Glomerular visceral epithelial cell (primary cell): ENCODE measurements at regions not wholly inside any gene's neighbourhood (a gene's known extent, or its start where the extent isn't known, plus 50 kb on each side); places are given as distances from the start of the nearest gene placed in this dataset.

Experiments used
- DNase-seq: peaks from one replicate; pipeline ENCODE4 v3.0.0-alpha.2; 2016; ENCODE audit errors: extremely low spot score

DNA sequence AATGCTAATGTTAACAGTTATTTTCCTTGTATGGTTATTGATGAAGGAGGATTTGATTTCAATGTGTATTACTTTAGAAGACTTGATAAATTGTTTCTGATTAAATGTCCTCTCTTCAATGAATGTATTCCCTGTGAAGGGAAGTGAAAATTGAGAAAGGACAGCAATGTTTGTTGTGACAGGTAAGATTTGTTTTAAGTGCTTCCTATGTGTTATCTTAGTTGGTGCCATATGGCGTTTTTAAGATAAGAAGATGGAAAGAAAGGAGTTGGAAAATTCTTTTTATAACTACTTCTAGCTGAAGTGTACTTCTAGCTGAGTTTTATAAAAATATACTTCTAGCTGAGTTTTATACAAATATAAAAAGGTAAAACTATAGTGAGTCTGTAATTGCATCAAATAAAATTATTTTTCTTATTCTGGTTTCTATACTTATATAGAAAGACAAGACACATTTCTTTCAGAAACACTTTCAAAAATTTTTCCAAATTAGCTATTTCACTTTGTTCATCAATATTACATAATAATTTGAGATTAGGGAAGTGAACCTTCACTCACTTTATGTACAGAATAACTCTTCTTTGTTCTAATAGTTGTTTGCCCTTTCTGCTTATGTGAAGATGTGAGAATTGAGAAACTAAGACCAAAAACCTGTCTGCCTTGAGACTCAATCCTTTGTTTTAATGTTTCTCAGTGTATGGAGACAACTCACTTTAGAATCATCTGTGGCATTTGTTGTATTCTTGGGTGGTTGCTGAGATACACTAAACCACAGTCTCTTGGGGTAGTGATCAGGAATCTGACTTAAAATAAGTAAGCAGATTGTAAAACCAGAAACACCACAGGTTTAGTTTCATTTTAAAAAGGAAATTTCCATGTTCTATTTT, 382.9 kb upstream of the B3GALT2 start:
- peak; percentile 73 for DNase-seq

DNA sequence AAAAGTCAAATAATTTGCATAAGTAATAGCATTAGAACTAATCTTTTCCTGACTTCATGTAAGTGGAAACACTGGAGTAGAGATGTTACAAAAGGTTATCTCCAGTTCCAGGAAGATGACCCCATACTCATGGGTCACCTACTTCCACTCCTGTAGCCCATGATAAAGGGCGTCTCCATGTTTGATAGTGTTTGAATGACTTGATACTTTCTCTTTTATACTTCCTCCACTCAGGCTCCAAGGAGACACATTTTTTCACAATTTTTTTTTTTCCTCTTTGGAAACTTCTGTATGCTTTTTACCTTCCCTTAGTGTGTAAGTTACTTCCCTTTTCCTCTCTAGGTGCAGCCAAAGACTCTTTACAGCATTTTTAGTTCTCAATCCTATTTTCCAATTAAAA, 382.1 kb upstream of the B3GALT2 start:
- no peak for DNase-seq

- DNase-seq = no peak
Observed at GRCh38 chr1:193567937-193568336, 381.5 kb upstream of the B3GALT2 start.

DNA sequence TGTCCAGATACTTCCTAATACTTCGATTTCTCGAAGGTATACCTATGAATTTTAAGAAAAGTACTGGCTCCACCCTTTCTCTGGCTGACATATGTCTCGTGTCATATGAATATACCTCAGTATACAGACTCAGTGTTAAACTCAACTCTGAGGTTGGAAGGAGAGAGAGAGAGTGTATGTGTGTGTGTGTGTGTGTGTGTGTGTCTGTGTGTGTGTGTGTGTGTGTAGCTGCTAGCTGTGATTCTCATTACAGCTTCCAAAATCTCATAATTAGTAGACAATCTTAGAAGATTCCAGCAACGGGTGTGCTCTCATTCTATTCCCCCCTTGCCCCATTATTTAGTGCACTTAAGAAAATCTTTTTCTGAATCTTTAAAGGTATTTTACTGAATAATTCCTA, 380.3 kb upstream of the B3GALT2 start:
- DNase-seq = no peak

- DNase-seq = no peak
Observed at GRCh38 chr1:193565971-193566577, 379.7 kb upstream of the B3GALT2 start.

- DNase-seq = no peak
Observed at GRCh38 chr1:193562121-193562520, 375.7 kb upstream of the B3GALT2 start.

DNA sequence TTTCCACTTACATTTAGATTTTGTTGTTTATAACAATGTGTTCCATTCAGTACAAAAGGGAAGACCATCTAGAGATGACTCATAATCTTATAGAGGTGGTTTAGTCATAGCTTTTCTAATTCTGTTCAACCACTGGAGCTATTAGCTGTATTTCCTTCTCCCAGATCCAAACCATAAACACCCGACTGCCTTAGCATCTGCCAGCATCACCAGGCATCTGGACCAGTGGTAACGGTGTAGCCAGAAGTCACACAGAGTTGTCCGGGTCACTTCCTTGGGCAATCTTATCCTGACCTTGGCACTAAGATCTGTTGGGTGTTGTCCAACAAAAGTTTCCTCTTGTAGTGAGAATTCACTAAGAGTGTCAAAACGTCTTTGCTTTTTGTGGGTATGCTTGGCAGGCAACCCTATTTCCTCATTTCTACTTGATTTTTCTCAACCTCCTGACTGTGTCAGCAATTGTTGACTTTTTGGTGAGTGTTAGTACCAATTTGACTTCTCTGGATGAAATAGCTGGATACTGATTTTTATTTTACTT, 372.1 kb upstream of the B3GALT2 start:
- DNase-seq = peak; percentile 82

GRCh38 chr1:193555662-193556441, 369.4 kb upstream of the B3GALT2 start:
- DNase-seq = no peak

- DNase-seq = no peak
Observed at GRCh38 chr1:193553564-193553963, 367.2 kb upstream of the B3GALT2 start.

DNA sequence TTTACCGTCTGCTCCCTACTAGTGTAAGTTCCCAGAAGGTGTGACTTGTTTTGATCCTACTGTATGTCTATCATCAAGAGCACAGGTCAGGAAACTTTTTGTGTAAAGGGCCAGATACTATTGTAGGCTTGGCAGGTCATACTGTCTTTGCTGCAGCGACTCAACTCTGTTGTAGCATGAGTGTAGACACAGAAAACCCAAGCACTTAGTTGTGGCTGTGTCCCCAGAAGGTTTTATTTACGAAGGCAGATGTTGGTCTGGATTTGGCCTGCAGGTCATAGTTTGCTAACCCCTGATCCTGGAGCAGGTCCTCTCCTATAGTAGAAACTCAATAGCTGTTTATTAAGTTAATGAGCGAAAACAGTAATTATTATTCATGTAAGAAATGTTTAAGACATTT, 365.9 kb upstream of the B3GALT2 start:
- no peak for DNase-seq

DNA sequence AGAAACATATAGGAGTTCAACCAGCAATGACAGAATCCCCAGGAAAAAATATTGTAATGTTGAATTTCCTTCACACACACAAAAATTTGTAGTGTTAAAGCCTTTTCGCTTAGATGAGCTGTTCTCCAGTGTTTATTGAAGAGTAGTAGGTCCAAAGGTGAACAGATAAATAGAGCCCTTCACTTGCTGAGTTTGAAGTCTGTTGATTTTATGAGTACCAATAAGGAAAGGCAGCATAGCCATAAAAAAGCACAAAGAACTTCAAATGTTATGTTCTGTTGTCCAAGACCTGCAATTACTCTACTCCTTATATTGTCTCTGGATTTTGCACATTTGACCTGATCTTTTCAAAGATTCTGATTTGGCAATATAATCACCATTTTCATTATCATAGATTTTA, 362.7 kb upstream of the B3GALT2 start:
- DNase-seq = no peak

GRCh38 chr1:193545171-193545570, 358.8 kb upstream of the B3GALT2 start:
- DNase-seq = no peak

DNA sequence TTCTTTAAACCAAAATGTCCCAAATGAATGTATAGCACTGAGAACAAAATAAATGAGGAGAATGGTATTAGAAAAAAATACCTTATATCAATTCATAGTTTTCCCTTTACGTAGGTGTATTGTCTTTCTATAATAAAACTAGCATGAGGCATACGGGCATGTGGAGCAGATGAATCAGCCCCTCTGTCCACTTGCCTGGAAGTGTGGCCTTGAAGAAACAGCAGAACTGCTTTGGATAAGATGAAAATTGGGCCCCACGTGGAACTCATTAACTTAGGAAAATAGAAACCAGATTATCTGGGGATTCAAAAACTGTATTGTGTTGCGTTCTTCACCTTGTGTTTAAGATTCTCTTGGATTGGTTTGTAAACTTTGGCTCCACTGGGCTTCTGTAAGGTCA, 356.8 kb upstream of the B3GALT2 start:
- no peak for DNase-seq

GRCh38 chr1:193542690-193543089, 356.3 kb upstream of the B3GALT2 start:
- DNase-seq = no peak

- DNase-seq = no peak
Observed at GRCh38 chr1:193540511-193540910, 354.1 kb upstream of the B3GALT2 start.

- DNase-seq = no peak
Observed at GRCh38 chr1:193539731-193540459, 353.5 kb upstream of the B3GALT2 start.

DNA sequence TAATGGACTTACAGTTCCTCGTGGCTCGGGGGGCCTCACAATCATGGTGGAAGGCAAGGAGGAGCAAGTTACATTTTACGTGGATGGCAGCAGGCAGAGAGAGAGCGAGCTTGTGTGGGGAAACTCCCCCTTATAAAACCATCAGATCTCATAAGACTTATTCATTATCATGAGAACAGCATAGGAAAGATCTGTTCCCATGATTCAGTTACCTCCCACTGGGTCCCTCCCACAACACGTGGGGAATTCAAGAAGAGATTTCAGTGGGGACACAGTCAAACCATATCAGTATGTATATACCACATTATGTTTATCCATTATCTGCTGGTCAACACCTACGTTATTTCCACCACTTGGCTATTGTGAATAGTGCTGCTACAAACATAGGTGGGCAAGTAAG, 352.3 kb upstream of the B3GALT2 start:
- DNase-seq = no peak

GRCh38 chr1:193538003-193538354, 351.6 kb upstream of the B3GALT2 start:
- DNase-seq = no peak

DNA sequence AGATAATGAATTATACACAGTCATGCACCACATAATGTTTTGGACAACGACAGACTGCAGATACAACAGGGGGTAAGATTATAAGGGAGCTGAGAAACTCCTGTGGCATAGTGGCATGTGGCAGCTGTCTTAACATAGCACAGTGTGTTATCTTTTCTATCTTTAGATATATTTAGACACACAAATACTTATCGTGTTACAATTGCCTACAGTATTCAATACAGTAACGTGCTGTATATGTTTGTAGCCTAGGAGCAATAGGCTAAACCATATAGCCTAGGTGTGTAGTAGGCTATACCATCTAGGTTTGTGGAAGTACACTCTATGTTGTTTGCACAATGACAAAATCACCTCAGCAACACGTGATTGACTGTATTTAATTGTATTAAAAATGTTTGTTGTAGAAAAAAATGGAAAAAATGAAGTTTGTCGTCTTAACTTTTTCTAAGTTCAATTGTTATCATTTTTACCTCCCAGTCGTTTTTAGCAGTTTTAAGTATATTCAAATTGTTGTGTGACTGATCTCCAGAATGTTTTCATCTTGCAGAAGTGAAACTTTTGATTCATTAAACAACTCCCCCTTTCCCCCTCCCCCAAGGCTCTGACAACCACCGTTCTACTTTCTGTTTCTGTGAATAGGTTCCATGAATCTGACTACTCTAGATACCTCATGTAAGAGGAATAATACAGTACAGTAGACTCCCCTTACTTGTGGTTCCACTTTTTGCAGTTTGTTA, 351.0 kb upstream of the B3GALT2 start:
- no peak for DNase-seq

DNA sequence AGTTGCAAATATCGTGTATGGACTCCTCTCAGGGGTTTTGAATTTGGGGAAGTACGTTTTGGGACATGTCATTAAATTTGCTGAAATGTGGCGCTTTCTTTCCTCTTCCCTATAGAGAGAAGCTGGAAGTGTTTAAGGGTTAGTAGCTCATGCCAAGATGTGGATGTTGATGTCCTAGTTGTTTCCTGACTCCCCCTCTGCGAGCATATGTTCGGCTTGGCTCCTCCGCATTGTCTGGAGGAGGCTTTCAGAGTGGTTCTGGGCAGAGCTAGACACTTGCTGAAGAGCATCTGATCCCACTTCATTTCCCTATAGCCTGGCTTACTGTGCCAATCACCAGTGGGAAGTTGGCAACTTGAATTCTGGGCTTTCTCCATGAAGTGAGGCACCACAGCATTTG, 347.4 kb upstream of the B3GALT2 start:
- no peak for DNase-seq
